PFSK-1 (cell line): ENCODE measurements at regions not wholly inside any gene's neighbourhood (a gene's known extent, or its start where the extent isn't known, plus 50 kb on each side); places are given as distances from the start of the nearest gene placed in this dataset.

Source experiments
- FOXP2 ChIP-seq: optimal IDR thresholded peaks from 2 replicates; pipeline ENCODE3; 2011; ENCODE audit warnings: borderline replicate concordance, control low read depth, inconsistent platforms; ENCODE audit not compliant: insufficient read depth; ENCODE audit errors: extremely low read length, extremely low read depth
- POLR2AphosphoS5 ChIP-seq: IDR thresholded peaks from 2 replicates; pipeline ENCODE4 v1.6.1; 2012; ENCODE audit warnings: low read depth, mild to moderate bottlenecking, control low read depth, low read length, moderate library complexity
- REST ChIP-seq, 2 experiments: IDR thresholded peaks; 2 replicates each; pipeline versions ENCODE4 v1.6.1 to v1.8.0; 2011 to 2012; ENCODE audit warnings: low read depth in 2 of 2, low read length in 2 of 2, control low read depth in 1 of 2, inconsistent platforms in 1 of 2, mild to moderate bottlenecking in 1 of 2, moderate library complexity in 1 of 2; ENCODE audit not compliant: insufficient read depth in 1 of 2
- SIN3A ChIP-seq: IDR thresholded peaks from 2 replicates; pipeline ENCODE4 v1.6.1; 2012; ENCODE audit warnings: mild to moderate bottlenecking, low read length, moderate library complexity, borderline replicate concordance; ENCODE audit not compliant: insufficient read depth
- TAF1 ChIP-seq: IDR thresholded peaks from 2 replicates; pipeline ENCODE4 v1.6.1; 2012; ENCODE audit warnings: low read length, control low read depth, borderline replicate concordance; ENCODE audit not compliant: insufficient read depth

GRCh38 chr12:46686267-46686942 lies 139.4 kb downstream of the SLC38A4 start:
- TF ChIP-seq FOXP2 (no peak), TAF1 (no peak), REST (IDR thresholded peaks at IDR 0.05; ENCODE audit: insufficient read depth in 1 of 2, low read depth in 2 of 2, low read length in 2 of 2) (no peak), SIN3A (no peak), POLR2AphosphoS5 (no peak)

GRCh38 chr12:46682148-46682547 lies 143.6 kb downstream of the SLC38A4 start:
- TF ChIP-seq REST (IDR thresholded peaks at IDR 0.05; ENCODE audit: insufficient read depth in 1 of 2, low read depth in 2 of 2, low read length in 2 of 2) = no peak
- no peak for TF ChIP-seq FOXP2
- TF ChIP-seq POLR2AphosphoS5 = no peak
- no peak for TF ChIP-seq SIN3A
- TF ChIP-seq TAF1 = no peak

GRCh38 chr12:46680506-46680905 lies 145.3 kb downstream of the SLC38A4 start:
- TF ChIP-seq SIN3A (no peak), REST (IDR thresholded peaks at IDR 0.05; ENCODE audit: insufficient read depth in 1 of 2, low read depth in 2 of 2, low read length in 2 of 2) (no peak), TAF1 (no peak), POLR2AphosphoS5 (no peak), FOXP2 (no peak)

- TF ChIP-seq REST (IDR thresholded peaks at IDR 0.05; ENCODE audit: insufficient read depth in 1 of 2, low read depth in 2 of 2, low read length in 2 of 2) = no peak
- no peak for TF ChIP-seq SIN3A
- no peak for TF ChIP-seq FOXP2
- no peak for TF ChIP-seq TAF1
- TF ChIP-seq POLR2AphosphoS5 = no peak
Observed at GRCh38 chr12:46679754-46680153, 146.0 kb downstream of the SLC38A4 start.
